Naive thymus-derived CD4-positive, alpha-beta T cell (primary cell): ENCODE measurements at regions not wholly inside any gene's neighbourhood (a gene's known extent, or its start where the extent isn't known, plus 50 kb on each side); places are given as distances from the start of the nearest gene placed in this dataset.

Experiments
- ATAC-seq: fragments of 150-1000 bp; cut with Tn5 transposase; 2 replicates; pipeline ENCODE4 v1.10.0; 2021; ENCODE audit warnings: mild to moderate bottlenecking, moderate library complexity
- CTCF ChIA-PET: fragments of 350-600 bp; sonication (Branson Sonifier 250); formaldehyde crosslinking; loops from one replicate; lab custom pipeline; 2021; ENCODE audit warnings: antibody characterized with exemption; lab: Charles Lee
- POLR2A ChIA-PET: fragments of 350-600 bp; sonication (Branson Sonifier 250); formaldehyde crosslinking; loops from one replicate; lab custom pipeline; 2021; ENCODE audit warnings: antibody characterized with exemption, inconsistent platforms; lab: Charles Lee
- DNase-seq, 9 donors: peaks; one replicate each; pipeline versions ENCODE4 v3.0.0 to v3.0.0-alpha.2; 2020 to 2022; ENCODE audit warnings: mixed read lengths in 1 of 9
- H3K27ac ChIP-seq: one replicate; pipeline ENCODE4 v1.7.0; 2013; ENCODE audit warnings: mild to moderate bottlenecking, low read depth, low read length, moderate library complexity
- H3K27me3 ChIP-seq, 2 donors: one replicate each; pipeline ENCODE4 v1.7.0; 2013; ENCODE audit warnings: low read length in 2 of 2, mild to moderate bottlenecking in 2 of 2, moderate library complexity in 2 of 2; ENCODE audit not compliant: control insufficient read depth in 2 of 2, insufficient read depth in 2 of 2
- H3K36me3 ChIP-seq, 3 experiments: 1 replicate in 2 of 3; 2 replicates in 1 of 3; pipeline ENCODE4 v1.7.0; 2013; ENCODE audit warnings: low read length in 3 of 3, mild to moderate bottlenecking in 3 of 3, moderate library complexity in 1 of 3; ENCODE audit not compliant: insufficient read depth in 3 of 3, control insufficient read depth in 2 of 3
- H3K4me1 ChIP-seq, 2 donors: one replicate each; pipeline ENCODE4 v1.7.0; 2013; ENCODE audit warnings: low read length in 2 of 2, mild to moderate bottlenecking in 2 of 2, moderate library complexity in 1 of 2; ENCODE audit not compliant: control insufficient read depth in 2 of 2, insufficient read depth in 2 of 2
- H3K4me3 ChIP-seq: 2 replicates; pipeline ENCODE4 v1.7.0; 2013; ENCODE audit warnings: mild to moderate bottlenecking, low read length
- H3K9me3 ChIP-seq, 3 experiments: 1 replicate in 2 of 3; 2 replicates in 1 of 3; pipeline ENCODE4 v1.7.0; 2013; ENCODE audit warnings: low read length in 3 of 3; ENCODE audit not compliant: control insufficient read depth in 2 of 3
- H3K27ac Mint-ChIP-seq, 9 donors: one replicate each; pipeline ENCODE4 v1.8.0; 2020 to 2022; ENCODE audit warnings: mixed read lengths in 9 of 9, mild to moderate bottlenecking in 8 of 9, moderate library complexity in 5 of 9, inconsistent platforms in 2 of 9
- H3K27me3 Mint-ChIP-seq, 5 donors: one replicate each; pipeline ENCODE4 v1.8.0; 2021 to 2022; ENCODE audit warnings: mixed read lengths in 5 of 5, mild to moderate bottlenecking in 1 of 5
- H3K36me3 Mint-ChIP-seq, 5 donors: one replicate each; pipeline ENCODE4 v1.8.0; 2020 to 2022; ENCODE audit warnings: mixed read lengths in 5 of 5, mild to moderate bottlenecking in 3 of 5, inconsistent platforms in 1 of 5
- H3K4me1 Mint-ChIP-seq, 7 donors: one replicate each; pipeline ENCODE4 v1.8.0; 2020 to 2022; ENCODE audit warnings: mixed read lengths in 7 of 7, mild to moderate bottlenecking in 3 of 7, inconsistent platforms in 1 of 7
- H3K4me3 Mint-ChIP-seq, 10 donors: one replicate each; pipeline ENCODE4 v1.8.0; 2020 to 2022; ENCODE audit warnings: mild to moderate bottlenecking in 10 of 10, mixed read lengths in 10 of 10, moderate library complexity in 6 of 10, inconsistent platforms in 2 of 10
- H3K9me3 Mint-ChIP-seq, 11 donors: one replicate each; pipeline ENCODE4 v1.8.0; 2020 to 2022; ENCODE audit warnings: mixed read lengths in 11 of 11, mild to moderate bottlenecking in 4 of 11, inconsistent platforms in 1 of 11, moderate library complexity in 1 of 11
- intact Hi-C, 2 donors: fragments of 100-400 bp; cut with micrococcal nuclease; formaldehyde crosslinking; loops; one replicate each; pipeline ENCODE4 v1.15.1; 2023

DNA sequence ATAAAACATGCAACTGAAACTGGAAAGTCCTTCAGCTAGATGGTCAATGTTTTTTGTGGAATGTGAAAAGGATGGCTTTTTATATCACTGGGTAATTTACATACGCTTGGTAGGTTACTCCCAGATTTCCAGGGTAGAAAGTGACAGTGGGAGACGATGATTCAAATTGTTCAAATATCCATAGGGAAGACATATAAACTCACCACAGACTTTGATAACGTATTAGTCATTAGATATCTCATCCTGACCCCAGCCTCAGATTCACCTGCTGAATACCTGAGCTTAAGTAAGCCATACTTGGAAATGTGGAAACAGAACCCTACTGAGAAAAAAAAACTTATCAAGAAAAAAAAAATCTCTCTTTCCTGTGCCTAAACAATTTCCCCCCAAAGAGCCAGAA is 169.4 kb downstream of the ZNF674 start:
- ChIA-PET CTCF (interaction anchor here (0.7 to 1.3 kb wide), 5 partner anchors 361 to 1273 kb away, joined by 3 to 4 read pairs (median 3); no protein-coding TSS in a partner anchor), POLR2A (no interaction called here)
- no peaks in the 10 kb centered on the region for H3K4me1 ChIP-seq
- Mint-ChIP-seq H3K9me3 (no peaks in the 10 kb centered on the region), H3K27me3 (peaks cover 0 to 4% (median 0%) of the 10 kb centered on the region in 5 donors), H3K4me3 (no peak overlapping the region), H3K27ac (no peak overlapping the region), H3K36me3 (no peaks in the 10 kb centered on the region), H3K4me1 (peaks cover 0 to 4% (median 0%) of the 10 kb centered on the region in 7 donors)
- H3K9me3 ChIP-seq = no peaks in the 10 kb centered on the region
- intact Hi-C loops = loop anchor here (1.0 to 5.0 kb wide), 6 partner anchors 527 to 1053 kb away; no protein-coding TSS in a partner anchor
- ATAC-seq (no peak), DNase-seq (no peak)
- H3K36me3 ChIP-seq = no peaks in the 10 kb centered on the region
- H3K4me3 ChIP-seq = no peak overlapping the region
- no peak overlapping the region for H3K27ac ChIP-seq
- no peaks in the 10 kb centered on the region for H3K27me3 ChIP-seq

- H3K36me3 ChIP-seq = no peaks in the 10 kb centered on the region
- DNase-seq = no peak
- Mint-ChIP-seq H3K27me3 (peaks cover 0 to 4% (median 0%) of the 10 kb centered on the region in 5 donors), H3K27ac (no peak overlapping the region), H3K4me1 (peaks cover 0 to 4% (median 0%) of the 10 kb centered on the region in 7 donors), H3K4me3 (no peak overlapping the region), H3K9me3 (no peaks in the 10 kb centered on the region), H3K36me3 (no peaks in the 10 kb centered on the region)
- no peaks in the 10 kb centered on the region for H3K27me3 ChIP-seq
- H3K4me3 ChIP-seq = no peak overlapping the region
- H3K27ac ChIP-seq = no peak overlapping the region
- H3K4me1 ChIP-seq = no peaks in the 10 kb centered on the region
- intact Hi-C loops = no loop called here
- ChIA-PET CTCF (interaction anchor here (1.1 to 1.3 kb wide), 2 partner anchors 572 to 859 kb away, joined by 3 read pairs; no protein-coding TSS in a partner anchor), POLR2A (interaction anchor here (0.5 kb wide), 1 partner anchor 935 kb away, joined by 3 read pairs; no protein-coding TSS in a partner anchor)
- no peak for ATAC-seq
- no peaks in the 10 kb centered on the region for H3K9me3 ChIP-seq
These were observed 170.8 kb downstream of the ZNF674 start for GRCh38 chrX:46374371-46374770.

- H3K36me3 Mint-ChIP-seq = no peaks in the 10 kb centered on the region
- H3K27ac Mint-ChIP-seq = no peak overlapping the region
- H3K27me3 ChIP-seq = no peaks in the 10 kb centered on the region
- H3K27ac ChIP-seq = no peak overlapping the region
- peaks cover 0 to 3% (median 0%) of the 10 kb centered on the region in 7 donors for H3K4me1 Mint-ChIP-seq
- intact Hi-C loops = no loop called here
- CTCF ChIA-PET = no interaction called here
- DNase-seq (no peak), ATAC-seq (no peak)
- H3K9me3 ChIP-seq = no peaks in the 10 kb centered on the region
- no peaks in the 10 kb centered on the region for H3K4me1 ChIP-seq
- POLR2A ChIA-PET = no interaction called here
- no peaks in the 10 kb centered on the region for H3K36me3 ChIP-seq
- H3K27me3 Mint-ChIP-seq = no peaks in the 10 kb centered on the region
- no peak overlapping the region for H3K4me3 Mint-ChIP-seq
- H3K9me3 Mint-ChIP-seq = no peaks in the 10 kb centered on the region
- no peak overlapping the region for H3K4me3 ChIP-seq
These were observed 177.7 kb downstream of the ZNF674 start for GRCh38 chrX:46367491-46367890.

- CTCF ChIA-PET = interaction anchor here (0.9 kb wide), 1 partner anchor 597 kb away, joined by 3 read pairs; no protein-coding TSS in a partner anchor
These were observed 178.6 kb downstream of the ZNF674 start for GRCh38 chrX:46366381-46367207.

DNA sequence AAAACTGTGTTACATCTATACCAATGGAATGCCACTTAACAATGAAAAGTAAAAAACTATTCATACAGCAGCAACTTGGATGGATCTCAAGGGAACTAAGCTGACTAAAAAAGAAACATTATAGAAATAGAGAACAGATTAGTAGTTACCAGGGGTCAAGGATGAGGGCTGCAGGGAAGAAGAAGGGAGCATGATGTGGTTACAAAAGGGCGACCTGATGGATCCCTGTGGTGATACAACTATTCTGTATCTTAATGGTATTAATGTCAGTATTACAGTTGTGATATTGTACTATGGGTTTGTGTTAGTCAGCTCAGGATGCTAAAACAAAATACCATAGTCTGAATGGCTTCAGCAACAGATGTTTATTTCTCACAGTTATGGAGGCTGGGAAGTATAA is 190.7 kb downstream of the ZNF674 start:
- Histone ChIP-seq H3K4me3 (no peak overlapping the region), H3K27ac (no peak overlapping the region), H3K27me3 (no peaks in the 10 kb centered on the region), H3K9me3 (no peaks in the 10 kb centered on the region), H3K36me3 (no peaks in the 10 kb centered on the region), H3K4me1 (no peaks in the 10 kb centered on the region)
- intact Hi-C loops = no loop called here
- Mint-ChIP-seq H3K36me3 (no peaks in the 10 kb centered on the region), H3K4me3 (no peak overlapping the region), H3K9me3 (peaks cover 0 to 17% (median 5%) of the 10 kb centered on the region in 11 donors), H3K4me1 (no peaks in the 10 kb centered on the region), H3K27ac (no peak overlapping the region), H3K27me3 (peaks cover 0 to 4% (median 0%) of the 10 kb centered on the region in 5 donors)
- POLR2A ChIA-PET = no interaction called here
- ATAC-seq (no peak), DNase-seq (no peak)
- CTCF ChIA-PET = no interaction called here

More at GRCh38 chrX:46366381-46367207, 178.6 kb downstream of the ZNF674 start:
- Histone ChIP-seq H3K27me3 (no peaks in the 10 kb centered on the region), H3K36me3 (no peaks in the 10 kb centered on the region), H3K4me3 (no peak overlapping the region), H3K9me3 (no peaks in the 10 kb centered on the region), H3K4me1 (no peaks in the 10 kb centered on the region), H3K27ac (no peak overlapping the region)
- peak overlapping the region in 1 of 9 donors; percentile 56 for H3K27ac Mint-ChIP-seq
- H3K9me3 Mint-ChIP-seq = no peaks in the 10 kb centered on the region
- no peak for ATAC-seq
- H3K4me1 Mint-ChIP-seq = peaks cover 0 to 3% (median 0%) of the 10 kb centered on the region in 7 donors
- H3K4me3 Mint-ChIP-seq = no peak overlapping the region
- no peaks in the 10 kb centered on the region for H3K36me3 Mint-ChIP-seq
- no peak for DNase-seq
- intact Hi-C loops = no loop called here
- no peaks in the 10 kb centered on the region for H3K27me3 Mint-ChIP-seq
- POLR2A ChIA-PET = no interaction called here

- POLR2A ChIA-PET = no interaction called here
- H3K9me3 Mint-ChIP-seq = peaks cover 0 to 8% (median under 1%) of the 10 kb centered on the region in 11 donors
- no peak for DNase-seq
- H3K4me3 ChIP-seq = no peak overlapping the region
- no peak overlapping the region for H3K4me3 Mint-ChIP-seq
- no peaks in the 10 kb centered on the region for H3K4me1 ChIP-seq
- H3K4me1 Mint-ChIP-seq = no peaks in the 10 kb centered on the region
- peaks cover 0 to 3% (median 0%) of the 10 kb centered on the region in 5 donors for H3K27me3 Mint-ChIP-seq
- intact Hi-C loops = no loop called here
- H3K27ac Mint-ChIP-seq = no peak overlapping the region
- ATAC-seq = no peak
- H3K27me3 ChIP-seq = no peaks in the 10 kb centered on the region
- CTCF ChIA-PET = no interaction called here
- no peak overlapping the region for H3K27ac ChIP-seq
- no peaks in the 10 kb centered on the region for H3K36me3 ChIP-seq
- H3K9me3 ChIP-seq = no peaks in the 10 kb centered on the region
- H3K36me3 Mint-ChIP-seq = no peaks in the 10 kb centered on the region
These were observed 203.4 kb downstream of the ZNF674 start for GRCh38 chrX:46341767-46342322.
